K562 (cell line): ENCODE measurements at regions not wholly inside any gene's neighbourhood (a gene's known extent, or its start where the extent isn't known, plus 50 kb on each side); places are given as distances from the start of the nearest gene placed in this dataset.

Source experiments
- ATAC-seq: fragments of 200-7000 bp; cut with Tn5 transposase; 3 replicates; pipeline ENCODE4 v1.9.1; 2020; ENCODE audit warnings: moderate library complexity
- BruUV-seq: library from RNA; stranded (reverse); fragments of 400-500 nt; replicated peaks from 2 replicates; lab custom pipeline; 2021; lab: Mats Ljungman, UMichigan
- CTCF ChIA-PET: fragments of 300-600 bp; formaldehyde crosslinking; extraction: SDS; loops from one replicate; lab custom pipeline; 2021; ENCODE audit warnings: low intra/inter-chr PET ratio; lab: Yijun Ruan, JAX
- POLR2A ChIA-PET: fragments of 300-600, 350-650 bp; sonication (Branson Sonifier 250); formaldehyde crosslinking; extraction: SDS; loops from one replicate; lab custom pipeline; 2021; ENCODE audit warnings: antibody characterized with exemption, inconsistent platforms; lab: Yijun Ruan, JAX
- DNase-seq, 4 experiments: peaks; one replicate each; pipeline versions ENCODE4 v3.0.0 to v3.0.0-alpha.2; 2011 to 2018; ENCODE audit warnings: low spot score in 3 of 4, mixed read lengths in 3 of 4; ENCODE audit errors: extremely low read depth in 1 of 4
- FAIRE-seq: peaks from 2 replicates; lab custom pipeline; 2011; peaks lifted over from hg19 to GRCh38; lab: Jason Lieb, UNC
- H2AFZ ChIP-seq: 2 replicates; pipeline ENCODE4 v1.6.0; 2011; ENCODE audit warnings: low read depth, low read length, control low read depth, inconsistent platforms
- H3K27ac ChIP-seq: fragments of 200-600 bp; 3 replicates; pipeline ENCODE4 v1.8.0; 2011; ENCODE audit warnings: low read depth, mild to moderate bottlenecking, control low read depth, inconsistent platforms, low read length, moderate library complexity, mixed read lengths; ENCODE audit errors: extremely low read depth
- H3K27me3 ChIP-seq, 2 experiments: fragments of 300-600 bp in 1 of 2; 2 replicates in 1 of 2; 3 replicates in 1 of 2; pipeline versions ENCODE4 v1.6.0 to v1.8.0; 2011; ENCODE audit warnings: inconsistent platforms in 2 of 2, low read length in 2 of 2, mild to moderate bottlenecking in 1 of 2, mixed read lengths in 1 of 2, moderate library complexity in 1 of 2; ENCODE audit not compliant: control insufficient read depth in 2 of 2, insufficient read depth in 2 of 2
- H3K36me3 ChIP-seq: fragments of 300-600 bp; 3 replicates; pipeline ENCODE4 v1.8.0; 2011; ENCODE audit warnings: mild to moderate bottlenecking, low read length, inconsistent platforms; ENCODE audit not compliant: control insufficient read depth, insufficient read depth
- H3K4me1 ChIP-seq, 2 experiments: fragments of 200-600 bp in 1 of 2; replicated peaks in 1 of 2; 2 replicates in 1 of 2; 3 replicates in 1 of 2; pipeline versions ENCODE4 v1.5.1 to v1.8.0; 2011; ENCODE audit warnings: inconsistent platforms in 2 of 2, low read length in 2 of 2, mild to moderate bottlenecking in 1 of 2, mixed read lengths in 1 of 2, moderate library complexity in 1 of 2; ENCODE audit not compliant: control insufficient read depth in 2 of 2, insufficient read depth in 2 of 2
- H3K4me2 ChIP-seq: 2 replicates; pipeline ENCODE4 v1.6.1; 2011; ENCODE audit warnings: low read length, control low read depth, inconsistent platforms, mixed read lengths; ENCODE audit not compliant: insufficient read depth
- H3K4me3 ChIP-seq: fragments of 200-600 bp; sonication (generic), shearing (Covaris generic); 2 replicates; pipeline ENCODE4 v1.5.1; 2016; ENCODE audit warnings: control low read depth, inconsistent platforms
- H3K79me2 ChIP-seq: fragments of 200-600 bp; 3 replicates; pipeline ENCODE4 v1.8.0; 2011; ENCODE audit warnings: low read length, inconsistent platforms; ENCODE audit not compliant: control insufficient read depth, insufficient read depth
- H3K9ac ChIP-seq, 2 experiments: 2 replicates each; pipeline versions ENCODE4 v1.6.0 to v1.6.1; 2011; ENCODE audit warnings: low read depth in 2 of 2, low read length in 2 of 2, control low read depth in 1 of 2, inconsistent platforms in 1 of 2, mild to moderate bottlenecking in 1 of 2, mixed read lengths in 1 of 2; ENCODE audit not compliant: insufficient read depth in 1 of 2
- H3K9me1 ChIP-seq: one replicate; pipeline ENCODE4 v1.6.0; 2011; ENCODE audit warnings: inconsistent platforms, mild to moderate bottlenecking, low read length, moderate library complexity; ENCODE audit not compliant: control insufficient read depth, insufficient read depth
- H3K9me3 ChIP-seq: replicated peaks from 2 replicates; pipeline ENCODE4 v1.5.1; 2011; ENCODE audit warnings: low read depth, low read length, inconsistent platforms; ENCODE audit not compliant: control insufficient read depth, insufficient read depth
- H4K20me1 ChIP-seq: replicated peaks from 2 replicates; pipeline ENCODE4 v1.6.1; 2011; ENCODE audit warnings: low read length, inconsistent platforms, mixed read lengths; ENCODE audit not compliant: control insufficient read depth, insufficient read depth
- BCOR ChIP-seq: fragments of 450-650 bp; IDR thresholded peaks from 2 replicates; pipeline ENCODE4 v1.6.1; 2016
- C11orf30 ChIP-seq: fragments of 450-650 bp; IDR thresholded peaks from 2 replicates; pipeline ENCODE4 v1.6.1; 2016; ENCODE audit warnings: low read depth, mild to moderate bottlenecking
- GABPA ChIP-seq: fragments of 200-800 bp; sonication (Bioruptor generic); conservative IDR thresholded peaks from 2 replicates; pipeline ENCODE4 v1.6.1; 2016; ENCODE audit warnings: low read depth, missing genetic modification characterization, missing compliant biosample characterization
- IRF2 ChIP-seq: sonication (generic); formaldehyde crosslinking; IDR thresholded peaks from 2 replicates; pipeline ENCODE4 v1.8.1; 2022; ENCODE audit warnings: mild to moderate bottlenecking, missing genetic modification reagents
- MAFG ChIP-seq: fragments of 450-650 bp; conservative IDR thresholded peaks from 2 replicates; pipeline ENCODE4 v1.6.1; 2016; ENCODE audit warnings: missing genetic modification characterization, missing compliant biosample characterization
- PHB ChIP-seq: fragments of 250-450 bp; sonication (Bioruptor Pico); IDR thresholded peaks from 2 replicates; pipeline ENCODE4 v1.5.0; 2021
- RBM15 ChIP-seq: fragments of 200-400 bp; formaldehyde crosslinking; IDR thresholded peaks from 2 replicates; pipeline ENCODE4 v1.6.1; 2018; ENCODE audit warnings: mild to moderate bottlenecking, low read length, moderate library complexity; ENCODE audit not compliant: insufficient read depth
- ZNF165 ChIP-seq: fragments of 250-450 bp; sonication (Bioruptor Pico); IDR thresholded peaks from 2 replicates; pipeline ENCODE4 v1.4.0; 2020; ENCODE audit warnings: borderline replicate concordance
- ZNF316 ChIP-seq: fragments of 450-650 bp; IDR thresholded peaks from 2 replicates; pipeline ENCODE4 v1.6.1; 2016
- WGBS: fragments of 100-300 bp; shearing (Covaris generic); methylation state at CpG from one replicate; pipeline ENCODE4 v1.1.6; 2016; ENCODE audit warnings: low coverage, mixed read lengths; ENCODE audit not compliant: insufficient coverage; ENCODE audit errors: missing lambda C conversion rate; 5-methylcytosine and 5-hydroxymethylcytosine counted together
- in situ Hi-C: fragments of 300-500 bp; cut with MboI; formaldehyde crosslinking; loops from 4 replicates; pipeline ENCODE4 v1.15.0; 2018; ENCODE audit warnings: inconsistent platforms, mixed read lengths
- intact Hi-C: fragments of 100-400 bp; cut with micrococcal nuclease; formaldehyde crosslinking; loops from 2 replicates; pipeline ENCODE4 v1.14.2; 2022
- TF ChIP-seq, protein P1 (sequence below): fragments of 150-350 bp; conservative IDR thresholded peaks from 2 replicates; pipeline ENCODE4 v1.6.1; 2014; ENCODE audit warnings: low read length
- TF ChIP-seq, protein P2 (sequence below): fragments of 450-650 bp; formaldehyde crosslinking; IDR thresholded peaks from 2 replicates; pipeline ENCODE4 v1.4.0; 2020; ENCODE audit warnings: mild to moderate bottlenecking
- TF ChIP-seq, protein P3 (sequence below): fragments of 450-650 bp; IDR thresholded peaks from 2 replicates; pipeline ENCODE4 v1.7.0; 2016; ENCODE audit warnings: borderline replicate concordance

DNA sequence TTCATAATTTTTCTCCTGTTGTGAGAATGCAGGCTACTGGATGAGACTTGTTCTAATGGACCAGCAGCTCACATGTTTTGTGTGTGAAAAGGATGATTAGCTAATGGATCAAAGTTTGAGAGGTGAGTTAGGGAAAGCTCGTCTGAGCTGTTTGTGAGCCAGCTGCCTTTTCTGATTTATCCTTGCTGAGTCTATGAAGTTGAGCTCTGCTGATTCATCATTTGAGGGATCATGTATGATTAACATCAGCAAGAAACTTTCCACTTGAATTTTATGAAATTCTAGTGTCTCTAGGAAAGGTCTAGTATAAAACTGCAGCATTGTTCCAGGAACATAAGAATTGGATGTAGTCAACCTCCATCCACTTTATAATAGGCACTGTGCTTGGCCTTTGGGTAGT lies 698.7 kb downstream of the NTRK3 start:
- no peaks in the 10 kb centered on the region for H3K36me3 ChIP-seq
- WGBS: 11% methylated on average over 1 of the region's 1 CpG
- in situ Hi-C loops: no loop called here
- FAIRE-seq: no peak
- H3K4me2 ChIP-seq: no peak overlapping the region
- H2AFZ ChIP-seq: no peak overlapping the region
- intact Hi-C loops: no loop called here
- TF ChIP-seq ZNF316 (peak; percentile 42), ZNF165 (CRISPR knock-in tag) (no peak), MAFG (tag) (peak; percentile 62), C11orf30 (peak; percentile 47; the same call in 1 of the 2 replicates)
- no peaks in the 10 kb centered on the region for H3K9me1 ChIP-seq
- H3K4me1 ChIP-seq: no peaks in the 10 kb centered on the region
- no peak overlapping the region for H3K27ac ChIP-seq
- H3K4me3 ChIP-seq: no peak overlapping the region
- no TSS peak for BruUV-seq
- H3K9me3 ChIP-seq: no peaks in the 10 kb centered on the region
- no peaks in the 10 kb centered on the region for H3K27me3 ChIP-seq
- CTCF ChIA-PET: no interaction called here
- no peak overlapping the region for H3K9ac ChIP-seq
- H4K20me1 ChIP-seq: no peaks in the 10 kb centered on the region
- H3K79me2 ChIP-seq: no peaks in the 10 kb centered on the region
- no peak for ATAC-seq
- POLR2A ChIA-PET: no interaction called here
- no peak for DNase-seq

DNA sequence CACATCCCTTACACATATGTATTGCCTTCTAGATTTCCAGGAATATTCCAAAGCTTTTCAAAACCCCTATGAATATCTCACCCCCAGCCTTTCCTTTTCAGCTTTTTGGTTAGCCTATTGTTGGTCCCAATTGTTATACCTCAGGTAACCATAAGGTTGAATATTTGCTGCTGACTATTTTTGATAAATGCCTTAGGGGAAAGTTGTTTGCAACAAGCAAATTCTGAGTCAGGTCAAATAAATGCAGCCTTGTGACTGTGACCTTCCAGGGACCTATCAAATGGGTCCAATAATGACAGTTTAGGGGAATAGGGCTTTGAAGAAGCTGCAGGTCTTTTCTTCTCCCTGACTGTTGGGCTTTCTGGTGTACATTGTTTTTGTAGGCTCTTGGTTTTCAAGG lies 699.7 kb downstream of the NTRK3 start:
- intact Hi-C loops: no loop called here
- Histone ChIP-seq H3K27ac (no peak overlapping the region), H4K20me1 (no peaks in the 10 kb centered on the region), H3K4me2 (no peak overlapping the region), H3K36me3 (no peaks in the 10 kb centered on the region), H2AFZ (no peak overlapping the region), H3K9ac (no peak overlapping the region), H3K4me3 (no peak overlapping the region), H3K9me3 (no peaks in the 10 kb centered on the region), H3K9me1 (no peaks in the 10 kb centered on the region), H3K79me2 (no peaks in the 10 kb centered on the region), H3K4me1 (no peaks in the 10 kb centered on the region), H3K27me3 (no peaks in the 10 kb centered on the region)
- POLR2A ChIA-PET: no interaction called here
- FAIRE-seq: no peak
- DNase-seq: no peak
- in situ Hi-C loops: no loop called here
- ATAC-seq: no peak
- no TSS peak for BruUV-seq
- CTCF ChIA-PET: no interaction called here
- TF ChIP-seq, protein P1, sequence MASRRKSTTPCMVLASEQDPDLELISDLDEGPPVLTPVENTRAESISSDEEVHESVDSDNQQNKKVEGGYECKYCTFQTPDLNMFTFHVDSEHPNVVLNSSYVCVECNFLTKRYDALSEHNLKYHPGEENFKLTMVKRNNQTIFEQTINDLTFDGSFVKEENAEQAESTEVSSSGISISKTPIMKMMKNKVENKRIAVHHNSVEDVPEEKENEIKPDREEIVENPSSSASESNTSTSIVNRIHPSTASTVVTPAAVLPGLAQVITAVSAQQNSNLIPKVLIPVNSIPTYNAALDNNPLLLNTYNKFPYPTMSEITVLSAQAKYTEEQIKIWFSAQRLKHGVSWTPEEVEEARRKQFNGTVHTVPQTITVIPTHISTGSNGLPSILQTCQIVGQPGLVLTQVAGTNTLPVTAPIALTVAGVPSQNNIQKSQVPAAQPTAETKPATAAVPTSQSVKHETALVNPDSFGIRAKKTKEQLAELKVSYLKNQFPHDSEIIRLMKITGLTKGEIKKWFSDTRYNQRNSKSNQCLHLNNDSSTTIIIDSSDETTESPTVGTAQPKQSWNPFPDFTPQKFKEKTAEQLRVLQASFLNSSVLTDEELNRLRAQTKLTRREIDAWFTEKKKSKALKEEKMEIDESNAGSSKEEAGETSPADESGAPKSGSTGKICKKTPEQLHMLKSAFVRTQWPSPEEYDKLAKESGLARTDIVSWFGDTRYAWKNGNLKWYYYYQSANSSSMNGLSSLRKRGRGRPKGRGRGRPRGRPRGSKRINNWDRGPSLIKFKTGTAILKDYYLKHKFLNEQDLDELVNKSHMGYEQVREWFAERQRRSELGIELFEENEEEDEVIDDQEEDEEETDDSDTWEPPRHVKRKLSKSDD: no peak
- no peak for TF ChIP-seq GABPA (tag)
- TF ChIP-seq BCOR: no peak
- no peak for TF ChIP-seq IRF2 (CRISPR knock-in tag)
- TF ChIP-seq, protein P2, sequence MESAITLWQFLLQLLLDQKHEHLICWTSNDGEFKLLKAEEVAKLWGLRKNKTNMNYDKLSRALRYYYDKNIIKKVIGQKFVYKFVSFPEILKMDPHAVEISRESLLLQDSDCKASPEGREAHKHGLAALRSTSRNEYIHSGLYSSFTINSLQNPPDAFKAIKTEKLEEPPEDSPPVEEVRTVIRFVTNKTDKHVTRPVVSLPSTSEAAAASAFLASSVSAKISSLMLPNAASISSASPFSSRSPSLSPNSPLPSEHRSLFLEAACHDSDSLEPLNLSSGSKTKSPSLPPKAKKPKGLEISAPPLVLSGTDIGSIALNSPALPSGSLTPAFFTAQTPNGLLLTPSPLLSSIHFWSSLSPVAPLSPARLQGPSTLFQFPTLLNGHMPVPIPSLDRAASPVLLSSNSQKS (CRISPR knock-in tag): no peak
- TF ChIP-seq, protein P3, sequence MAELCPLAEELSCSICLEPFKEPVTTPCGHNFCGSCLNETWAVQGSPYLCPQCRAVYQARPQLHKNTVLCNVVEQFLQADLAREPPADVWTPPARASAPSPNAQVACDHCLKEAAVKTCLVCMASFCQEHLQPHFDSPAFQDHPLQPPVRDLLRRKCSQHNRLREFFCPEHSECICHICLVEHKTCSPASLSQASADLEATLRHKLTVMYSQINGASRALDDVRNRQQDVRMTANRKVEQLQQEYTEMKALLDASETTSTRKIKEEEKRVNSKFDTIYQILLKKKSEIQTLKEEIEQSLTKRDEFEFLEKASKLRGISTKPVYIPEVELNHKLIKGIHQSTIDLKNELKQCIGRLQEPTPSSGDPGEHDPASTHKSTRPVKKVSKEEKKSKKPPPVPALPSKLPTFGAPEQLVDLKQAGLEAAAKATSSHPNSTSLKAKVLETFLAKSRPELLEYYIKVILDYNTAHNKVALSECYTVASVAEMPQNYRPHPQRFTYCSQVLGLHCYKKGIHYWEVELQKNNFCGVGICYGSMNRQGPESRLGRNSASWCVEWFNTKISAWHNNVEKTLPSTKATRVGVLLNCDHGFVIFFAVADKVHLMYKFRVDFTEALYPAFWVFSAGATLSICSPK: no peak
- TF ChIP-seq PHB (CRISPR knock-in tag): no peak
- no peak for TF ChIP-seq RBM15
- no peak for TF ChIP-seq ZNF165 (CRISPR knock-in tag)
